Left renal cortex interstitium (tissue), 4 donors: ENCODE measurements at regions not wholly inside any gene's neighbourhood (a gene's known extent, or its start where the extent isn't known, plus 50 kb on each side); places are given as distances from the start of the nearest gene placed in this dataset.
"Not testable (repeated sequence)": the region's sequence is repeated elsewhere in the genome, so short reads cannot be mapped to it uniquely, and the experiment has no call there.

Source experiments
- DNase-seq, 4 donors: peaks; one replicate each; pipeline ENCODE4 v3.0.0-alpha.2; 2013; ENCODE audit warnings: low read depth in 4 of 4, low spot score in 2 of 4, missing footprints in 1 of 4

DNA sequence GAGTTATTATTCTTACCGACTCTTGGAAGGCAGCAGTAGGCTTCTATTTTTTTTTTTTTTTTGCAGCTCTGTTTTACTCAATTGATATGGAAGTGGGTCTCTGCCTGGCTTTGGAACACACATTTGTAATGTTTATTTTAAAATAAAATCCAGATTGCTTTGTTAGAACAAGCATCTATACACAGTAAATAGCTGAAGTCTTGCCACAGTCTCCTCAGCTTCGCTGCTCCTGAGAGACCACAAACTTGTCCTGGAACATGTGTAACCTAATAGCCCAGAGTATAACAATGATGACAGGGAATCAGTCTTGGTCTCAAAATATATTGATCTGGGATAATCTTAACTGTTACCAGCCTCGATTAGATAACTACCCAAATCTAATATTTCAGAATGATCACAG, 299.8 kb upstream of the NOX3 start:
- DNase-seq: no peak

DNA sequence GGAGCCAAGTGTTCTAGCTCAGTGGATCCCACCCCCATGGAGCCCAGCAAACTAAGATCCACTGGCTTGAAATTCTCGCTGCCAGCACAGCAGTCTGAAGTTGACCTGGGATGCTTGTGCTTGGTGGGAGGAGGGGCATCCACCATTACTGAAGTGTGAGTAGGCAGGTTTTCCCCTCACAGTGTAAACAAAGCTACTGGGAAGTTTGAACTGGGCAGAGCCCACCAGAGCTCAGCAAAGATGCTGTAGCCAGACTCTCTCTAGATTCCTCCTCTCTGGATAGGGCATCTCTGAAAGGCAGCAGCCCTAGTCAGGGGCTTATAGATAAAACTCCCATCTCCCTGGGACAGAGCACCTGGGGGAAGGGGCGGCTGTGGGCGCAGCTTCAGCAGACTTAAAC, 293.1 kb upstream of the NOX3 start:
- not testable (repeated sequence) for DNase-seq

DNA sequence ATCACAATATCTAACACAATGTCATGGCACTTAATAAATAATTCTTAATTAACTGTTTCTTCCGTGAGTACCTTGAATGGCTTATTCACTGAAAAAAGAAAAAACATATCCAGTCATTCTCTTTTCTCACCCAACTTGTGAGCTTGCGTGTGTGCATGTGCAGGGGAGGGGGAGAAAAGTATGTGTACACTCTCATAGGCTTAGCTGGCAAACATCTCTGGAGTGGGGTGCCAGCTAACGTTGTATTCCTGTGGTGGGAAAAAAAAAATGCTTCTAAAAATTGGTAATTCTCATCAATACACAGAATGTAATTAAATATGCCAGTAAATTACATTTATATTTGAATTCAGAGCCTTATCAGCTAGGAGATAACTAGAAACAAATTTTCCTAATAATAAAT, 291.9 kb upstream of the NOX3 start:
- DNase-seq: no peak

DNA sequence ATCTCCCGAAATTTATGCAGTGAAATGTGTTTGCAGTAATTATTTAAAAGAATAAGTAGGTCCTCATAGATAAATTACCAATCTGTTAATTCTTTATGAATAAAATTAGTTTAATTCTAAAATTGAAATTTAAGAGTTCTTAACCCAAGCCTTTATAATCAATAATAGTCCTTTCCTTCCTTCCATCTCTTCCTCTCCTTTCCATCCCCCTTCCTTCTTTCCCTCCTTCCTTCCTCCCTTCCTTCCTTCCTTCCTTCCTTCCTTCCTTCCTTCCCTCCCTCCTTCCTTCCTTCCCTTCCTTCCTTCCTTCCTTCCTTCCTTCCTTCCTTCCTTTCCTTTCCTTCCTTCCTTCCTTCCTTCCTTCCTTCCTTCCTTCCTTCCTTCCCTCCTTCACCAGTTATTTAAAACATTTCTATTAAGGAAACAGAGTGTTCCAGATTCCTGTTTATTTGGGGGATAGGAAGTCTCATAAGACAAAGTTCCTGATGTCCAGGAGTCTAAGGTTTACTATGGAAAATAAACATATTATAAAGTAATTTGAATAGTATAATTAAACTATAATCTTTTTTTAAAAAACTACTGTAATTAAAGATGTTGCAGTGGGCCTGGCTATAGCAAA, 285.3 kb upstream of the NOX3 start:
- no peak for DNase-seq

DNA sequence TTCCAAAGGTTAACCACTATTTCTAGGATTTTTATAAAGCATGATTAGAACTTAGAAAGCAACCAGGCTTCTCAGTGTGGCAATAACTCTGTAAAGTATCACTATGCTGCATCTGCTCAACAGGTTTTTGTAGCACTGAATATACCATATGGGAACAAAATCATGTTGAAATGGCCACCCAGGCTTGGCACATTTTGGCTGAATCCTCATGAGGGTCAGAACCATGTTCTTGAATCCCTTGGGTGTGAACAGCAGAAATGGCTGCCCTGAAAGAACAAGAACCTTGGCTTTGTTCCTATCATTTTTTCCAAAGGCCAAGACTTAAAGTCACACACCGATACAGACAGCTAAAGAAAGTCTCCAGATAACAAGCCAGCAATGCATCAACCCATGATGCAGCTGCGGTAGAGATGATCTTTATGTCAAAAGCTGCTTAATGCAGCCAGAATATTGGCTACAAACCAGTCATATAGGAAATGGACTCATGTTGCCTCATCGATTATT, 283.0 kb upstream of the NOX3 start:
- DNase-seq: no peak

GRCh38 chr6:155717374-155717773, 261.7 kb upstream of the NOX3 start:
- DNase-seq: no peak

GRCh38 chr6:155710704-155711103, 255.1 kb upstream of the NOX3 start:
- no peak for DNase-seq

- no peak for DNase-seq
Measured at GRCh38 chr6:155709262-155709661, 253.6 kb upstream of the NOX3 start.

DNA sequence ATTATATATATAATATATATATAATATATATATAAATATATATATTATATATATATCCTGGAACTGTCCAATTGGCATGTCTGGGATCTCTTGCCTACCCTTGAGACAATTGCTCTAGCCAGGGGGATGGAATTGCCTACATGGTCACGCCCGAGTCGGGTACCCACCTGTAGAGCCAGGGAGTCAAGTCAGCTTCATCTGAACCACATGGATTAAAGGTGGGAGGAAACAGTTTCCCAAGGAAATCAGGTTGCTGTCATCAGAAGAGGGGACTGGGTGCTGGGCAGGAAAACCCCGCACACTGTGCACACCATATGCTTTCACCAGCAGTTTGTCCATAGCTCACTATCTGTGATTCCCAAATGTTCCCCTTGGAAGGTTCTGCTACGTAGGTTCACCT, 252.5 kb upstream of the NOX3 start:
- no peak for DNase-seq

DNA sequence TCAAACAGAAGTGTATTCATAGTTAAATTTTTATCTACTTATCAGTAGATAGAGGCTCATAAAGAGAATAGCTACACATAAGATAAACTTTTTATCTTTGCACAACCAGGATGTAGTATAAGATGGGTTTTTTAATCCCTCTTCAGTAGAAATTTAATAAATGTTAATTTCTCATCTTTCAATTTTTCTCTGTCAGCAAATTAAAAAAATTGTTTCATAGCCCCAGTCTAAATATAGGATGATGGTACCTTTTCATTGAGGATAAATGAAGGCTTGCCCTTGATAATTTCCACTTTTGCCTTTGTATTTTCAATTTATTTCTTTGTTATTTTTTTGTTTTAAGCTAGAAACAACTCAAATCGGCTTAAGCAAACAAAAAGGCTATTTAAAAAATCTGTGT, 251.2 kb upstream of the NOX3 start:
- DNase-seq: no peak

GRCh38 chr6:155706341-155706740, 250.7 kb upstream of the NOX3 start:
- no peak for DNase-seq

- no peak for DNase-seq
Measured at GRCh38 chr6:155701342-155701741, 245.7 kb upstream of the NOX3 start.

GRCh38 chr6:155695495-155695894, 239.9 kb upstream of the NOX3 start:
- no peak for DNase-seq

GRCh38 chr6:155694419-155694790, 238.8 kb upstream of the NOX3 start:
- DNase-seq: no peak

DNA sequence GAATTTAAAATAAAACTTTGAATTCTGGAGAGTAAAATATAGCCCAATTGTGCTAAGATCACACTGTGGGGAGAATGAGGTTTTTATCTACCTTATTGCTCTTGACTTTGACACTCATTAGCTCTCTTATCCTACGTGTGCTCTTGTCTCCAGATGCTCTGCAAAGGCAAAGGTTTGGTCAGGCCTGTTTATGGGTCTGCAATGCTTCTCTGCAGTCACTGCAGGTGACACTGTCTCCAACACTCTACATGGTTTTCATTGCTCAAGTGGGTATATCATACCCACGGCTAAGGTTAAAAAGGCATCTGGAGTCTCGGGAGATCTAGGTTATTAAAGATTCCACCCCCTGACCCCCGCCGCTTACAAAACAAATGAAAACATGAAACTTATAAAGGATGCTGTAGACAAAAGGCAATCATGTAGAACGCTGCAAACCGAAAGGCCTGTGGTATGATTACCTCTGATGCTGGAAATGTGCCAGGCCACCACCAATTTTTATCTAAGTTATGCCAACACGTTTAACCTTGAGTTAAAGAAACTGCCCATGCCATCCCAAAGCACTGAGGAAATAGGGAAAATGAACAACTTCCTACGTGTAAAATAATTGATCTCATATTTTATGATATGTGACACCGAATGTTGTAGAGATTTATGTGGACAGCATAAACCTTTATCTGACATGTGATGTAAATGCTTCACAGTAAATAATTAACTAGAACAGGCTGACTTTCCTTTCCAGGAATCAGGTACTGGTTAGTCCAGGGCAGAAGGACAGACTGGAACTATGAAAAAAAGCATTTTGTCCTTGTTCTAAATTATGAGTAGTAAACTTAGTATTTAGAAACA, 238.2 kb upstream of the NOX3 start:
- no peak for DNase-seq

DNA sequence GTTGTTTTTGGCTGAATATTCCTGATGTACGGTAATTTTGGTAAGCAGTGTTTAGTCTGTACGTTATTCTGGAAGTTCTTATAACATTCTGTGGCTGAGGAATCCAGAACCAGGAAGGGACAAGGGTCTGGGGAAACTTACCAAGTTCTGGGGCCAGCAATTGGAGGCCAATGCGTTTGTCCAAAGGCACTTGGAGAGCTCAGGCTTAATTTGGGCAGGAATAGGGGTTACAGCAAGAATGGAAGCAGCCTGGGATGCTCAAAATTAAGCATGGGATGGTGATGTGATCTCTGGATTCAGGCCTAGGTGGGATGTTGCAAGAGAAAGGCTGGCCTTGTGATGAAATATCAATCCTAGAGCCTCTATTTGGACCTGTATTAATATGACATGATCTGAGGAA, 235.2 kb upstream of the NOX3 start:
- no peak for DNase-seq

- no peak for DNase-seq
Measured at GRCh38 chr6:155687645-155688044, 232.0 kb upstream of the NOX3 start.

- DNase-seq: no peak
Measured at GRCh38 chr6:155684416-155685196, 229.0 kb upstream of the NOX3 start.

DNA sequence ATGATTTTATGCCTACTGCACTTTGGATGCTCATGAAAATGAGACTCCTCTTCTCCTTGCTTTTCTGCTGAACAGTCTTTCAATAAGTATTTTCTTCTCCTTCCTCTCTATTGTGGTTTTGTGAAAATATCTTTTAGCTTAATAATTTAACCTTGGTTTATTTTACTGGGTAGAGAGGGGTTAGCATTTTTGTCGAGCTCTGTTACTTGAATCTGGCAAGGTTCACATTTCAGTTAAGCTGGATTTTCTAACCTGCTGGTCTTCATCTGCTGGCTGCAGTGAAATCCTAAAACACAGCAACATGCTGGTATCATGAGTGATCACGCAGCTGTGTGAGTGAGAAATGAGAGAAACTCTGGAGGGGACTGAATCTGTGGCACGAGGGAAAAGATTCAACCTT, 222.7 kb upstream of the NOX3 start:
- DNase-seq: no peak

DNA sequence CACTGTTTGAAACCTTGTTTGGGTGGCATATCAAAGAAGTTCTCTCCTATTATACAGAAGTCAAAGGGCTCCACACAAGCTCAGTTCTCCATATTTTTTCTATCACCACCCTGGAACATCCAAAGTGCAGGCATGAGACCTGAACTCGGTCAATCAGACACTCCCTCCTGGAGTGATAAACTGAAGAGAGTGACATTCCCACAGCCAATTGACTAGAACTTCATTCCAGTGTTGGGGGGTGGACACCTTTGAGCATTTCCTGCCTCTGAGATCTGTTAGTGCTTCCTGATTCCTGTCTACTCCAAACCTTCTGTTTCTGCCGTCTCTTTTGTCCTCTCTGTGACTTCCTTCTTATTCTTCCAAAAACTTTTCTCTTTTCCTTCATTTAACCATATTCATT, 220.7 kb upstream of the NOX3 start:
- no peak for DNase-seq

DNA sequence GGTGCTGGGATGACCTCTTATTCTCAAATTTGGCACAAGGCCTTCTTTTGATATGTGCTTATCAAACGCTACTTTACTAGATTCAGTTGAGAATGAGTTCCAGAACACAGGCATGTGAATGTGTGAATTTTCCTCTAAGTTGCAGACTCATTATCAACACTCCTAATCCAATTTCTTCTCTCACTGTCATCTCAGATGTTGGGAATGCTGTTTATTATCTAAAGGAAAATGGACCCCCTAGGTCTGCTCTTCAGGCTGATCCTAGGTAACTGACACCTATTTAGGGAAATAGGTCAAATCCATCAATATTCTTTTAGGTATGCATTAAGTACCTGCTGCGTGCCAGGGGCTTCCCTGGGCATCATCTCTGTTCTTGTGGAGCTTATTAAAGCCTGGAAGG, 215.0 kb upstream of the NOX3 start:
- DNase-seq: no peak
